ENCODE measurements at regions not wholly inside any gene's neighbourhood (a gene's known extent, or its start where the extent isn't known, plus 50 kb on each side); places are given as distances from the start of the nearest gene placed in this dataset.

DNA sequence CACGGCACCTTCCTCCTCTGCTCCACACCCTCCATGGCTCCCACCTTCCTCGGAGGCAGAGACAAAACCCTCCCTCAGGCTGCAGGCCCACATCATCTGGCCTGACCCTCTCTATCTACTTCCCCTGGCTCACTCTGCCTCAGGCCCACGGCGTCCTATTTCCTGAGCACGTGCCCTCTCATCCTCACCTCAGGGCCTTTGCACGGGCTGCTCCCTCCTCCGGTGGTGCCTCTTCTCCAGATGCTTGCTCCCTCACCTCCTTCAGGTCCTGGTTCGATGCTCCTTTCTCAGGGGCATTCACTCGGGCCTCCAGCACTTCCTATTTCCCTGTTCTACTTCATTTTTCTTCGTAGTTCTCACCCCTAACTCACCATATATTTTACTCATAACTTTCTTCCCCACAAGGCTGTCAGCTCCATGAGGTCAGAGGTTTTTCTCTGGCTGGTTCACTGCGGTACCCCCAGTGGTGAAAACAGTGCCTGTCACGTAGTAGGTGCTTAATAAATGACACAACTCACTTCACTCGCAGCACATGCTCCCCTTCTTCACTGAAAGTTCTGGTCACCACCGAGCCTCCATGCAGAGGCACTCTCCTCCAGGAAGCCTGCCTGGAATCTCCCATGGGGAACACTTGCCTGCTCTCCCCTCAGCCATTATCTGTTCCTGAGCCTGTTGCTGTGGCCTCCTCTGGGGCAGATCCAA is 130.7 kb downstream of the WNT7A start:
- Histone ChIP-seq H3K27me3 (no peaks in the 10 kb centered on the region), H3K27ac (no peak overlapping the region), H3K4me1 (no peaks in the 10 kb centered on the region), H3K9me3 (no peaks in the 10 kb centered on the region), H3K4me3 (no peak overlapping the region), H3K36me3 (ENCODE audit: low read depth, missing control alignments) (no peaks in the 10 kb centered on the region)
- TF ChIP-seq, protein P1, sequence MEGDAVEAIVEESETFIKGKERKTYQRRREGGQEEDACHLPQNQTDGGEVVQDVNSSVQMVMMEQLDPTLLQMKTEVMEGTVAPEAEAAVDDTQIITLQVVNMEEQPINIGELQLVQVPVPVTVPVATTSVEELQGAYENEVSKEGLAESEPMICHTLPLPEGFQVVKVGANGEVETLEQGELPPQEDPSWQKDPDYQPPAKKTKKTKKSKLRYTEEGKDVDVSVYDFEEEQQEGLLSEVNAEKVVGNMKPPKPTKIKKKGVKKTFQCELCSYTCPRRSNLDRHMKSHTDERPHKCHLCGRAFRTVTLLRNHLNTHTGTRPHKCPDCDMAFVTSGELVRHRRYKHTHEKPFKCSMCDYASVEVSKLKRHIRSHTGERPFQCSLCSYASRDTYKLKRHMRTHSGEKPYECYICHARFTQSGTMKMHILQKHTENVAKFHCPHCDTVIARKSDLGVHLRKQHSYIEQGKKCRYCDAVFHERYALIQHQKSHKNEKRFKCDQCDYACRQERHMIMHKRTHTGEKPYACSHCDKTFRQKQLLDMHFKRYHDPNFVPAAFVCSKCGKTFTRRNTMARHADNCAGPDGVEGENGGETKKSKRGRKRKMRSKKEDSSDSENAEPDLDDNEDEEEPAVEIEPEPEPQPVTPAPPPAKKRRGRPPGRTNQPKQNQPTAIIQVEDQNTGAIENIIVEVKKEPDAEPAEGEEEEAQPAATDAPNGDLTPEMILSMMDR (IDR thresholded peaks at IDR 0.05), result no peak
- TF ChIP-seq POLR2A (IDR thresholded peaks at IDR 0.05), result no peak
- no peak for DNase-seq
- intact Hi-C loops (cut with DNase I; ENCODE audit: low total_unique reads), result no loop called here
- whole genome bisulfite sequencing, 2 donors, result 85 to 87% methylated on average over 14 of the region's 14 CpGs

DNA sequence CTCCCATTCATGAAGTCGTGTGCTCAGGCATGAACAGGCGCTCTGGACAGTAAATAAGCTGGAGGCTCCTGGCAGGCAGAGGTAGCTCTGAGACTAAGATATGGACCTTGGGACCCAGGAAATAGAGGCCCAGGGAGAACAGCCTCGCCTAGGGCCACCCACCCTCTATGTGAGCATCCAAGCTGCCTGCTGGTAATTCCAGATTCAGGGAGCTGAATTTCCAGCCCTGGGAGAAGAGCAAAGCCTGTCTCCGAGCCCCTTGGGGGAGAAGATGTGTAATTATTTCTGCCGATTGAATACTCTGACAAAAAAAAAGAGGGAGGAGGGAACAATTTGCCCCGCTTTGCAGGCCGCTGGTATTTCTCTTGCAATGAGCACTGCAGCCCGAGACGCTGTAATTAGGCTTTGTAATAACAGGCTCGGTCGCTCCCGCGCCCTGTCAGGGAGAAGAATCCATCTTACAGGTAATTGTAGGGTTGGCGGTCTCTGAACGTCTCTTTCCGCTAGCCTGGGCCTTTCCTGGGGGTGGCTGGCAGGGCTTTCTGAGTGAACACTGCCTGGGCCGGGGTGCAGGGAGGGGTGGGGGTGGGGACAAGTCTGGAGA is 131.5 kb downstream of the WNT7A start:
- H3K4me3 ChIP-seq, result no peak overlapping the region
- H3K27me3 ChIP-seq, result no peaks in the 10 kb centered on the region
- no peak for DNase-seq
- intact Hi-C loops (cut with DNase I; ENCODE audit: low total_unique reads), result no loop called here
- H3K4me1 ChIP-seq, result no peaks in the 10 kb centered on the region
- no peak for TF ChIP-seq POLR2A (IDR thresholded peaks at IDR 0.05)
- no peaks in the 10 kb centered on the region for H3K36me3 ChIP-seq (ENCODE audit: low read depth, missing control alignments)
- H3K9me3 ChIP-seq, result no peaks in the 10 kb centered on the region
- no peak overlapping the region for H3K27ac ChIP-seq
- 50% methylated on average over 16 to 17 of the region's 17 CpGs for WGBS, 2 donors

DNA sequence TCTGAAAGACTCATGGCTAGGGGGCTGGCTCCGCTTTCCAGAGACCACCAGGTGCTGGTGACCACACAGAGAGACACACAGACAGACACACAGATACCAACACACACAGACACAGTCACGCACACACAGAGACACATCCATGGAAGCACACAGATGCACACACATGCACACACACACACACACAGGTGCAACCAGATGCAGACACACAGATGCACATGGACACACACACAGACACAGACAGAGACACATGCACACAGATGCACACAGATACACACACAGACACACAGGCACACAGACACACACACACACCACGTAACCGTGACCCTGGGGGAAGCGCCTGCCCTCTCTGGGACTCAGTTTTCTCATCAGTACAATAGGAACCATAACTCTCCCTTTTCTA is 132.2 kb downstream of the WNT7A start:
- no peaks in the 10 kb centered on the region for H3K27me3 ChIP-seq
- H3K36me3 ChIP-seq (ENCODE audit: low read depth, missing control alignments), result no peaks in the 10 kb centered on the region
- intact Hi-C loops (cut with DNase I; ENCODE audit: low total_unique reads), result no loop called here
- H3K4me1 ChIP-seq, result no peaks in the 10 kb centered on the region
- no peak overlapping the region for H3K27ac ChIP-seq
- H3K4me3 ChIP-seq, result no peak overlapping the region
- H3K9me3 ChIP-seq, result no peaks in the 10 kb centered on the region
- DNase-seq, result no peak
- no peak for TF ChIP-seq POLR2A (IDR thresholded peaks at IDR 0.05)
- TF ChIP-seq, protein P1 (IDR thresholded peaks at IDR 0.05), result no peak
- WGBS, 2 donors, result 94 to 95% methylated on average over 3 to 5 of the region's 5 CpGs

DNA sequence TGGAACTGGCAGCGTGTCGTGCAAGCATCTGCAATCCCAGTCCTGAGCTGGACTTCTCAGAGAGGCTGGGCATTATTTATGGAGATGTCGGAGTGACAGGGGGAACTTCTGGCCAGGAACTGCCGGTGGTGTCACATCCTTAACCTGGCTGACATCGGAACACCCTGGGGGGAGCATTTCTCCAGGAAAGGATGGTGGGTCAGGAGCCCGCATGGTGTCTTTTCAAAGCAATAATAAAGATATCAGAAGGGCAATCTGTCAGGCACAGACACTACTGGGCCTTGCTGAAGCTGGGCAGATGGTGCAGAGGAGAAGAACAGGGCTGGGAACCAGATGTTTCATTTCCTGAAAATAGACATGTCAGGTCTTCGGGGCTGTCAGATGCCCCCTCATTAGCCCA is 133.5 kb downstream of the WNT7A start:
- Histone ChIP-seq H3K27me3 (no peaks in the 10 kb centered on the region), H3K4me1 (no peaks in the 10 kb centered on the region), H3K9me3 (no peaks in the 10 kb centered on the region), H3K27ac (no peak overlapping the region), H3K4me3 (no peak overlapping the region), H3K36me3 (ENCODE audit: low read depth, missing control alignments) (no peaks in the 10 kb centered on the region)
- TF ChIP-seq, protein P1 (IDR thresholded peaks at IDR 0.05), result no peak
- no peak for TF ChIP-seq POLR2A (IDR thresholded peaks at IDR 0.05)
- intact Hi-C loops (cut with DNase I; ENCODE audit: low total_unique reads), result no loop called here
- 57 to 64% methylated on average over 7 of the region's 7 CpGs for WGBS, 2 donors
- DNase-seq, result no peak

DNA sequence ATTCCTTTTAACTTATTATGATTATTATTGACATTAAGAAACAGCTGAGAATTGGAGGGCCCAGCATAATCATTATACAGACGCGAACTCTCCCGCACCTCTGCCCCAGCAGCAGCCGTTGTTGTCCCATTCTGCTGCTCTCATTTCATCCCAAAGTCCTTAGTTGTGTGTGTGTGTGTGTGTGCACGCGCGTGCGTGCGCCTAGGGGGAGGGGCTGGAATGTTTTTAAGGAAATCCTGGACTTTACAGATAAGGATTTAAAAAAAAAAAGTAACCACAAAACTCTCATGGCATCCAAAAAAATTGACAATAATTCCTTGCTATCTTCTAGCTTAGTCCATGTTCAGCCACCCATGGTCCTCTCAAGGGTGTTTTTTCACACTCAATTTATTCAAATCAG is 134.2 kb downstream of the WNT7A start:
- 74 to 77% methylated on average over 9 of the region's 9 CpGs for WGBS, 2 donors

More for the DNA sequence above, 134.2 kb downstream of the WNT7A start:
- DNase-seq, result no peak
- H3K4me1 ChIP-seq, result no peaks in the 10 kb centered on the region
- intact Hi-C loops (cut with DNase I; ENCODE audit: low total_unique reads), result no loop called here
- TF ChIP-seq, protein P1 (IDR thresholded peaks at IDR 0.05), result no peak
- no peak for TF ChIP-seq POLR2A (IDR thresholded peaks at IDR 0.05)
- no peaks in the 10 kb centered on the region for H3K9me3 ChIP-seq
- H3K36me3 ChIP-seq (ENCODE audit: low read depth, missing control alignments), result no peaks in the 10 kb centered on the region
- H3K4me3 ChIP-seq, result no peak overlapping the region
- no peak overlapping the region for H3K27ac ChIP-seq
- H3K27me3 ChIP-seq, result no peaks in the 10 kb centered on the region
